Thymus (tissue), 11 donors: ENCODE measurements at regions not wholly inside any gene's neighbourhood (a gene's known extent, or its start where the extent isn't known, plus 50 kb on each side); places are given as distances from the start of the nearest gene placed in this dataset.
A peak's percentile ranks its signal among the peaks of the same experiment; 100 is the strongest.

ENCODE experiments used
- DNase-seq, 9 donors: peaks; one replicate each; pipeline ENCODE4 v3.0.0-alpha.2; 2013; ENCODE audit warnings: low spot score in 9 of 9, low read depth in 6 of 9, missing footprints in 1 of 9
- H3K27ac ChIP-seq, 2 donors: one replicate each; pipeline ENCODE4 v1.5.1; 2013; ENCODE audit warnings: control low read depth in 1 of 2, low read depth in 1 of 2, low read length in 1 of 2, mild to moderate bottlenecking in 1 of 2, moderate library complexity in 1 of 2
- H3K27me3 ChIP-seq, 2 donors: one replicate each; pipeline ENCODE4 v1.5.1; 2013; ENCODE audit warnings: low read length in 1 of 2; ENCODE audit not compliant: control insufficient read depth in 2 of 2, insufficient read depth in 1 of 2
- H3K36me3 ChIP-seq, 2 donors: one replicate each; pipeline ENCODE4 v1.5.1; 2013; ENCODE audit warnings: low read length in 1 of 2, mild to moderate bottlenecking in 1 of 2, moderate library complexity in 1 of 2; ENCODE audit not compliant: control insufficient read depth in 2 of 2, insufficient read depth in 2 of 2
- H3K4me1 ChIP-seq, 2 donors: one replicate each; pipeline ENCODE4 v1.5.1; 2013; ENCODE audit warnings: low read length in 2 of 2; ENCODE audit not compliant: control insufficient read depth in 2 of 2, insufficient read depth in 2 of 2
- H3K4me3 ChIP-seq, 2 donors: one replicate each; pipeline ENCODE4 v1.5.1; 2013; ENCODE audit warnings: low read length in 2 of 2, control low read depth in 1 of 2, mild to moderate bottlenecking in 1 of 2
- H3K9me3 ChIP-seq, 2 donors: one replicate each; pipeline ENCODE4 v1.5.1; 2013; ENCODE audit warnings: low read length in 1 of 2, mild to moderate bottlenecking in 1 of 2; ENCODE audit not compliant: control insufficient read depth in 2 of 2, insufficient read depth in 1 of 2
- WGBS: extraction: QIAGEN DNeasy Blood & Tissue Kit; methylation state at CpG from one replicate; pipeline ENCODE4 v1.1.7; 2013; 5-methylcytosine and 5-hydroxymethylcytosine counted together
- donor health status: healthy.

- Histone ChIP-seq H3K4me3 (no peak overlapping the region), H3K27ac (no peak overlapping the region), H3K9me3 (peaks cover 0 to 12% of the 10 kb centered on the region in 2 donors), H3K27me3 (no peaks in the 10 kb centered on the region), H3K4me1 (no peaks in the 10 kb centered on the region), H3K36me3 (no peaks in the 10 kb centered on the region)
- DNase-seq: no peak
- whole genome bisulfite sequencing: 88% methylated on average over 23 of the region's 23 CpGs
Measured at GRCh38 chr10:133010095-133010842, 67.9 kb upstream of the CFAP46 start.

GRCh38 chr10:133009218-133009950 lies 67.0 kb upstream of the CFAP46 start:
- 79% methylated on average over 23 of the region's 23 CpGs for WGBS
- H3K27ac ChIP-seq: peak overlapping the region in 1 of 2 donors; percentile 20
- no peaks in the 10 kb centered on the region for H3K4me1 ChIP-seq
- H3K4me3 ChIP-seq: no peak overlapping the region
- peaks cover 0 to 12% of the 10 kb centered on the region in 2 donors for H3K9me3 ChIP-seq
- no peaks in the 10 kb centered on the region for H3K36me3 ChIP-seq
- no peak for DNase-seq
- H3K27me3 ChIP-seq: no peaks in the 10 kb centered on the region

- WGBS: 90% methylated on average over 11 of the region's 11 CpGs
- H3K4me3 ChIP-seq: no peak overlapping the region
- H3K4me1 ChIP-seq: no peaks in the 10 kb centered on the region
- no peaks in the 10 kb centered on the region for H3K36me3 ChIP-seq
- H3K27me3 ChIP-seq: no peaks in the 10 kb centered on the region
- no peak for DNase-seq
- H3K27ac ChIP-seq: no peak overlapping the region
- H3K9me3 ChIP-seq: peaks cover 0 to 12% of the 10 kb centered on the region in 2 donors
Measured at GRCh38 chr10:133008736-133009135, 66.4 kb upstream of the CFAP46 start.

- no peaks in the 10 kb centered on the region for H3K27me3 ChIP-seq
- H3K4me1 ChIP-seq: no peaks in the 10 kb centered on the region
- WGBS: 92% methylated on average over 23 of the region's 23 CpGs
- H3K9me3 ChIP-seq: peaks cover 0 to 12% of the 10 kb centered on the region in 2 donors
- no peak for DNase-seq
- no peaks in the 10 kb centered on the region for H3K36me3 ChIP-seq
- H3K27ac ChIP-seq: no peak overlapping the region
- H3K4me3 ChIP-seq: no peak overlapping the region
Measured at GRCh38 chr10:133008196-133008595, 65.8 kb upstream of the CFAP46 start.

GRCh38 chr10:133007360-133007858 lies 65.0 kb upstream of the CFAP46 start:
- no peaks in the 10 kb centered on the region for H3K4me1 ChIP-seq
- H3K9me3 ChIP-seq: peaks cover 0 to 12% of the 10 kb centered on the region in 2 donors
- no peak overlapping the region for H3K27ac ChIP-seq
- no peak for DNase-seq
- no peak overlapping the region for H3K4me3 ChIP-seq
- 90% methylated on average over 12 of the region's 12 CpGs for WGBS
- no peaks in the 10 kb centered on the region for H3K27me3 ChIP-seq
- H3K36me3 ChIP-seq: no peaks in the 10 kb centered on the region

GRCh38 chr10:133006806-133007205 lies 64.4 kb upstream of the CFAP46 start:
- Histone ChIP-seq H3K36me3 (no peaks in the 10 kb centered on the region), H3K27ac (no peak overlapping the region), H3K4me3 (no peak overlapping the region), H3K27me3 (no peaks in the 10 kb centered on the region), H3K4me1 (no peaks in the 10 kb centered on the region), H3K9me3 (peaks cover 0 to 8% of the 10 kb centered on the region in 2 donors)
- no peak for DNase-seq
- WGBS: 90% methylated on average over 18 of the region's 18 CpGs

GRCh38 chr10:133006202-133006601 lies 63.8 kb upstream of the CFAP46 start:
- H3K27ac ChIP-seq: no peak overlapping the region
- H3K4me3 ChIP-seq: no peak overlapping the region
- peaks cover 0 to 4% of the 10 kb centered on the region in 2 donors for H3K9me3 ChIP-seq
- DNase-seq: no peak
- H3K4me1 ChIP-seq: no peaks in the 10 kb centered on the region
- no peaks in the 10 kb centered on the region for H3K36me3 ChIP-seq
- 94% methylated on average over 10 of the region's 10 CpGs for WGBS
- H3K27me3 ChIP-seq: no peaks in the 10 kb centered on the region

- Histone ChIP-seq H3K36me3 (no peaks in the 10 kb centered on the region), H3K27ac (no peak overlapping the region), H3K27me3 (no peaks in the 10 kb centered on the region), H3K9me3 (no peaks in the 10 kb centered on the region), H3K4me3 (no peak overlapping the region), H3K4me1 (no peaks in the 10 kb centered on the region)
- no peak for DNase-seq
- WGBS: 73% methylated on average over 10 of the region's 10 CpGs
Measured at GRCh38 chr10:133004478-133004877, 62.1 kb upstream of the CFAP46 start.

- Histone ChIP-seq H3K4me1 (no peaks in the 10 kb centered on the region), H3K4me3 (no peak overlapping the region), H3K36me3 (no peaks in the 10 kb centered on the region), H3K9me3 (no peaks in the 10 kb centered on the region), H3K27ac (no peak overlapping the region), H3K27me3 (no peaks in the 10 kb centered on the region)
- 93% methylated on average over 3 of the region's 3 CpGs for whole genome bisulfite sequencing
- DNase-seq: no peak
Measured at GRCh38 chr10:133003188-133003587, 60.8 kb upstream of the CFAP46 start.
